ENCODE measurements at regions not wholly inside any gene's neighbourhood (a gene's known extent, or its start where the extent isn't known, plus 50 kb on each side); places are given as distances from the start of the nearest gene placed in this dataset.

GRCh38 chr6:142676647-142677192 is 268.3 kb downstream of the HIVEP2 start:
- in situ Hi-C loops (cut with HindIII; ENCODE audit: low sequenced_read_pairs): no loop called here

GRCh38 chr6:142679907-142680700 is 264.9 kb downstream of the HIVEP2 start:
- in situ Hi-C loops (cut with HindIII; ENCODE audit: low sequenced_read_pairs): no loop called here

DNA sequence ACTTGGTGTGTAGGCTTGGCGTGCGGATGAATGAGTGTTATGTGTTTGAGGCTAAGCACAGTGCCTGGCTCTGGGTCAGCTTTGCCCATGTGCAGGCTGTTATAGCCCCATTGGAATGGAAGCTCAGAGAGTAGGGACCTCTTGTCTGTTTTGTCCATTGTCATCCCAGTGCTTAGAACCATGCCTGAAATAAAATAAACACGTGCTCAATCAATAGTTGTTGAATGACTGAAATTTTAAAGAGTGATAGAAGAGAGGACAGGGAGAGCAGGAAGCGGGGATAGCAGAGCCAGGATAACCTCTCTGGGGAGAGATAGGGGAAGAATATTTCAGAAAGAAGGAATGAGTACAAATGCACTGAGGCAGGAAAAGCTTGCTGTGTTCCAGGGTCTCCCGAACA is 263.9 kb downstream of the HIVEP2 start:
- in situ Hi-C loops (cut with HindIII; ENCODE audit: low sequenced_read_pairs): no loop called here

GRCh38 chr6:142682985-142683384 is 262.0 kb downstream of the HIVEP2 start:
- in situ Hi-C loops (cut with HindIII; ENCODE audit: low sequenced_read_pairs): no loop called here

- in situ Hi-C loops (cut with HindIII; ENCODE audit: low sequenced_read_pairs): no loop called here
These were observed 261.2 kb downstream of the HIVEP2 start for GRCh38 chr6:142683714-142684141.

DNA sequence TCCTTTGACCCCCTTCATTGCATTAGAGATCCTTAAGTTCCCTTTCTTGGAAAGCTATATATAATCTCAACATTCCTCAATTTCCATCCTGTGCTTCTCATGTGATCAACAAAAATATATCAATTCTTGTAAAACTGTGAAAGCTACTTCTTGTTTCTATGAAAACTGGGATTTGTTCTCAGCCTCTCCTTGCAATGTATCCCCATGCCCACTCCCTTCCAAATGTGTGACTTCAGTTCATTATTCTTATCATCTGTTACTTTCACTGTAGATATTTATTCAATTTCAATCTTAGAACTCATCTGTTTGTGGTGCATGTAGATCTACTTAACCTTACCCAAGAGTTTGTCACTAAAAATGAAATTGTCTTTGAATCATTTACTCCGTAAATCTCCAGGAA is 260.6 kb downstream of the HIVEP2 start:
- in situ Hi-C loops (cut with HindIII; ENCODE audit: low sequenced_read_pairs): no loop called here

DNA sequence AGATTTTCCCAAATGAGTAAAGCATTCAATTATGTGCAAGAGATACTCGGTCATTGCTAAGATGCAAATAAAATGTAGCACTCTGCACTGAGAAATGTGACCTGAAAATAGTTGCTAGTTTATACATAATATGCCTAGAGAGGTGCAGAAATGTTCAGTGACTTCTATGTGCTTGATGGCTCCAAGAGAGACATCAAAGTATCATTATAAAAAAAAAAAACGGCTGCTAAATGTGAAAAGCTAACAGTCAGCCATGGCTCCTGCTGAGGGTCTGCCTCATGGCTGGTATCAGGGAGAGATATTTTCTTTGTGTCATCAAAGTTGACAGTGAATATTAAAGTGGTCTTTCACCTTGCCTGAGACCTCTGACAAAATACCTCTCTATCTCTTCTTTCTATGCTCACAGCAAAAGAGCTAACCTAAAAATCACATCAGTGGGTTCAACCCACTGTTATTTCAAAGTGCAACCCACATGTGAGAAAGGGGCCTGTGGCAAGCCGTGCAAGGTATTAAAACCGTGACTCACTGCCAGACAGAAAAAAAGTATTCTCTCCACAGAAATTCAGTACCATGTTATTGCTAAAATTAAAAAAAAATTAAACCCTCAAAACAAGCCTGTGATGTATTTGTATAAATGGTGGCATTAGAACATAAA is 259.0 kb downstream of the HIVEP2 start:
- in situ Hi-C loops (cut with HindIII; ENCODE audit: low sequenced_read_pairs): loop anchor here (5.0 kb wide), 1 partner anchor 746 kb away; no protein-coding TSS in a partner anchor

DNA sequence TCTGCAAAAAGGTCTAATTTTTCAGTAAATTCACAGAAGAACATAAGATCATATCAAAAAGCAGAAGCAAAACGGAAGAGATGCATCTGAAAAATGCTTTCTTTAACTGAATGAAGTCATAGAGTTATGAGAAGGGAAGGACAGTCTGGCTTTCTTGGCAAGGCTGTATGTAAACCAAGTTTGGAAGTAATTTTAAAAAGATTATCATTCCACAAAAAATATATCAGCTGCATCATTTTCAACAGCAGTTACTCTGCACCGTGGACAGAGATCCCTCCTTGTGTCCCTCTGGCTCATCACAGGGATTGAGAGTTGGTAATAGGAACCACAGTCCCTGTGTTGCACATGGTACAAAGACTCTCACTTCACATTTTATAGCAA is 258.5 kb downstream of the HIVEP2 start:
- in situ Hi-C loops (cut with HindIII; ENCODE audit: low sequenced_read_pairs): loop anchor here (5.0 kb wide), 1 partner anchor 746 kb away; no protein-coding TSS in a partner anchor

GRCh38 chr6:142692942-142693341 is 252.0 kb downstream of the HIVEP2 start:
- in situ Hi-C loops (cut with HindIII; ENCODE audit: low sequenced_read_pairs): no loop called here

DNA sequence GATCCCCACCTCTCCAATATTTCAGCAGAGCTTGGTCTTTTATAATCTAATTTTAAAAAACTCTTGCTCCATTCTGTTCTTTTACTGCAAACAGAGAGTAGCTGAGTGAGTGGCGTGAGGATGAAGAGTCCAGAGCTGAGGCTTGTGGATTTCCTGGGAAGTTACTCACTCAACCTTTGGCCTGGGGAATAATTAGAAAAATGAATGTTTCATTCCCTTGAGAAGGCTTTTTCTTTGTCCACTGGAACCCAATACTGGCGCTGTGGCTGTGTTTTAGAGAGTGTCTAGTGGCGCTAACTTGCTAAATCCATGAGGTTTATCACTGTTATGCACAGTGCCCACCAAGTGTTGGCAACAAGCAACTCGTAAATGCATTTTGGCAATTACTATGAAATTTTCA is 251.5 kb downstream of the HIVEP2 start:
- in situ Hi-C loops (cut with HindIII; ENCODE audit: low sequenced_read_pairs): no loop called here

DNA sequence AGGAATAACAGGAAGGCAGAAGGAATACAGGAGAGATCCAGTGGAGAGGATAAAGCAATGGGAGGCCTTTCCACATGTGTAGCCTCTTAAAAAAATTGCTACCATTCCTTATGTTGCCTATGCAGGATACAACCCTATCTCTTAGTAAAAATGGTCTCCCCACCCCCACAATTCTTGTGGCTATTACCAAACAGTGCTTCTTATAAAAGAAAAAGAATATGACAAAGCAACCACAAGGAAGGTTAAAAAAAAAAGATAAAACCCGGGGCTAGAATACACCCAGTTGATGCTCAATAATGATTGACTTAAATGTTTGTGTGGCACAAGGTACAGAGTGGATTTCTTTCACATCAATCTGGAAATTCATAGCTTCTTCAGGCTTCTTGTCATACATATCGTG is 250.9 kb downstream of the HIVEP2 start:
- in situ Hi-C loops (cut with HindIII; ENCODE audit: low sequenced_read_pairs): no loop called here

GRCh38 chr6:142695016-142695415 is 250.0 kb downstream of the HIVEP2 start:
- in situ Hi-C loops (cut with HindIII; ENCODE audit: low sequenced_read_pairs): no loop called here

DNA sequence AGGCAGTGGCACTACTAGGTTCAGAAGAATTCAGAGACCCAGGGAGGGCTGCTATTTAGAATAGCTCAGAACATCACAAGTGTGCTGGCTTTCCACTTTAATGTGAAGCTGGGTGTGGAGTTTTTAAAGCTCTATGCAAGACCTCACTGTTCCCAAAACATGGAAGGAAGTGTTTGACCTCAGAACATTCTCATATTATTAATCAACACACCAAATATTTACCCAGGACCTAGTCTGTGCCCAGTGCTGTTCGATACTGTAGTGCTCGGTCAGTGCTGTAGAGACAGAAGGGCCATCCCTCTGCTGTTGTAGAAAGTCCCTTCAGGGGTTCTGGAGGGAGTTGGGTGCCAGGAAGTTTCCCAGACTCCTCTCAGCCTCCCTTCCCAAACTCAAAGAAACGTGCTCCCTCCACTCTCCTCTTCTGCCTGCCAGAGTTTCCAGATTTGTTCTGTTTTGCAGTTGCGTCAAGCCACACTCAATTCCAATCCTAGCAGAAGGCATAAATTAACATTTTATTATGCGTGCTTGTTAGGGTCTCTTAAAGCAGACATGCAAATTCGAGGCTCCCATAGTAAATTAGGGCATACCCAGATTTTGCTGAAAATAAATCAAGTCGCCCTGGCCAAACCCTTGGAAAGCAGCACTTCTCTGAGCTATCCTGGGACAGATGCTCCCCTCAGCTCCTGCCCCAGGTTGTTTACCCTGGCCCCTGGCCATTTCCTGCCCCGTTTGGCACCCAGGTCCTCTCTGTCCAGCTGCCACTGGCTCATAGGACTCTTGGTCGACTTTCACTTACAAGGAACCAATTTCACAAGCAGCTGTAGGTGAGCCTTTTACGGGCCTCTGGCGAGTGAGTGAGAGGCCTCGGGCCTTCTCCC is 248.6 kb downstream of the HIVEP2 start:
- in situ Hi-C loops (cut with HindIII; ENCODE audit: low sequenced_read_pairs): no loop called here

DNA sequence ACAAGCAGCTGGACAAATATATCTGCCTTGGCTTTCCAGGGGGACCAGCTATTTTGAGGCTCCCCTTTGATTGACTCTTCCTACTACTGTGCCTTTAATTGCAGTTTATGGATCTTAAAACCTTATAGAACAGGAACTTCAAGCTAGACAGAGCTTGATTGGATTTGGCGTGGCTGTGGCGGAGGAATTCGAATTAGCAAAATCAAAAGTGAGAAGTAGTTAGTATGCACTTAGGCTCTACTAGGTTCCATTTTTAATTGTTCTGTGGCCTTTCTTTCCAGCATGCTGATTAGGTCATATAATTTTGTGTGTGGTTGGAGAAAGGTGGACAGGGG is 248.0 kb downstream of the HIVEP2 start:
- in situ Hi-C loops (cut with HindIII; ENCODE audit: low sequenced_read_pairs): no loop called here

- in situ Hi-C loops (cut with HindIII; ENCODE audit: low sequenced_read_pairs): no loop called here
These were observed 247.1 kb downstream of the HIVEP2 start for GRCh38 chr6:142697922-142698321.

DNA sequence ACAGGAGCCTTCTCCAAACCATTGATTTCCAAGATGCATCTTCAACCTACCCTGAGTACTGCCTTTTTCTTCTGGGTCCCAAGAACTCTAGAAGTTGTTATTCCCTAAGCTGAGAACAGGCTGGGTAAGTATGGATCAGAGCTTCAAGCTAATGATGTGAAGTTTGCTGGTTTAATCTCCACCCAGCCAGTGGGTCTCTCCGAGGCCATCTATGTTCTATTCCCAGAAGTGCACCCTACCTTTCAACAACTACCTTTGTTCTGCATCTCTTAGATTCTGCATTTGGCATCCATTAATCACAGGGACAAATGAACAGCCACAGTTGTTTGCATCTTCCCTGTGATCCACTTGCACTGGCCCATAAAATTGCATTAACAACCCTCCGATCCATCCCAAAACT is 246.2 kb downstream of the HIVEP2 start:
- in situ Hi-C loops (cut with HindIII; ENCODE audit: low sequenced_read_pairs): no loop called here

GRCh38 chr6:142699391-142699790 is 245.6 kb downstream of the HIVEP2 start:
- in situ Hi-C loops (cut with HindIII; ENCODE audit: low sequenced_read_pairs): no loop called here

GRCh38 chr6:142700032-142700431 is 244.9 kb downstream of the HIVEP2 start:
- in situ Hi-C loops (cut with HindIII; ENCODE audit: low sequenced_read_pairs): no loop called here

DNA sequence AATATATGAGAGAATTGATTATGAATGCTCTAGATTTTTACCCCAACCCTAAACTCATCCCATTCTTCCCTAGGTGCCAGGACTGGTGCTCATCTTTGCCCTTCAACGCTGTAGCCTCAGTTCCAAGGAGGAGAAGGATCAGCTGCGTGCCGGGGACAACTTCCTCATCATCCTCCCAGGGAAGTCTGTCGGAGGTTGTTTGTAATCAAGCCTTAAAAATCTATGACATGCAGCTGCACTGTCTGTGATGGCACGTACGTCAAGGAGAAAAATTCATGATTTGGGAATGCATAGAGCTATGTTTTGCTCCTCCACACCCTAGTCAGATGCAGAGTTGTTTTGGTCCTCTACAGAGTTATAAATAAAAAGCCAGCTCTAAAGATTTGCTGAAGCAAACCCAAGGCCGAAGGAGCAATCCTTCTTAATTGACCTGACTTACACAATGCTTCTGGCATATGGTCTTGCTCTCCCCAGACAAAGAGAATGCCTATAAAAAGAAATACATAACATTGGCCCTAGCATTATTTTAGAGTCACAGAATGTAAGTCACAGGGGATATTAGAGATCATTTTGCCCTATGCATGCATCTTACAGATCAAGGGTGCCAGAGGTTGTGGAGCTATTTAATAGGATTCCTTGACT is 244.2 kb downstream of the HIVEP2 start:
- in situ Hi-C loops (cut with HindIII; ENCODE audit: low sequenced_read_pairs): no loop called here

All from endothelial cell of hepatic sinusoid (primary cell).